ENCODE measurements at regions not wholly inside any gene's neighbourhood (a gene's known extent, or its start where the extent isn't known, plus 50 kb on each side); places are given as distances from the start of the nearest gene placed in this dataset.

DNA sequence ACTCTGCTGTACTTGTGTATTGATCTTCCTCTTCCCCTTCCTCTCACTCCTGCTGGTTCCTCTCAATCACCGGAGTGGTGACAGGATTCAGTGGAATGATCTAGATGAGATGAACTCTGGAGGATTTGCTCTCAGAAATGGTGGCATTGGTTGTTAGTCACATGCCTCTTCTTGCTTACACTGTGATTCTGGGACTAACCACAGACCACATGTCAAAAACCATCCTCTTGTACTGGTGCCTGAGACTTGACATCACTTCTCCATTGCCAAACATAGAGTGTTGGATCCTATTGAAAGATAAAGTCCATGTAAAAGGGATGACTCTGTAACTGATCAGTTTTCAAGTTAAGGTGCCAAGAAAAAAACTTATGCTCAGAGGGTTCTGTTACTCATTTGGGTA is 506.5 kb downstream of the DMAC1 start:
- intact Hi-C loops (cut with DNase I), result no loop called here

DNA sequence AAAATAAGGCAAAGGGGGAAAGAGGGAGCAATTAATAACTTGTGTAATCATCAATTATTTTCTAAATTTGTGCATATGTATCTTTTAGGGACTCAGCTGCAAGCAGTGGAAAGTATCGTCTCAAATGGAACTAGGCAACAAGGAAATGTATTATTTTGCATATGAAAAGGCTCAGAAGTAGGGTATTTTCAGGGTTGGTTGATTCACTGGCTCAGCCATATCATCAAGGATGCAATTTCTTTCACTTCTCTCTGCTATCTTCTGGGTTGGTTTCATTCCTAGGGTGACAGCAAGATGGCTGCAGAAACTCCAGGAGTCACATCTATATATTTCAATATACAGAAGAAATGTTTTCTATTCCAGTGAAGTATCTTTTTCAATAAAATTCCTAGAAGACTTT is 509.8 kb downstream of the DMAC1 start:
- H3K27ac ChIP-seq, result no peak overlapping the region
- H3K4me1 ChIP-seq, result no peaks in the 10 kb centered on the region
- TF ChIP-seq, protein P1, sequence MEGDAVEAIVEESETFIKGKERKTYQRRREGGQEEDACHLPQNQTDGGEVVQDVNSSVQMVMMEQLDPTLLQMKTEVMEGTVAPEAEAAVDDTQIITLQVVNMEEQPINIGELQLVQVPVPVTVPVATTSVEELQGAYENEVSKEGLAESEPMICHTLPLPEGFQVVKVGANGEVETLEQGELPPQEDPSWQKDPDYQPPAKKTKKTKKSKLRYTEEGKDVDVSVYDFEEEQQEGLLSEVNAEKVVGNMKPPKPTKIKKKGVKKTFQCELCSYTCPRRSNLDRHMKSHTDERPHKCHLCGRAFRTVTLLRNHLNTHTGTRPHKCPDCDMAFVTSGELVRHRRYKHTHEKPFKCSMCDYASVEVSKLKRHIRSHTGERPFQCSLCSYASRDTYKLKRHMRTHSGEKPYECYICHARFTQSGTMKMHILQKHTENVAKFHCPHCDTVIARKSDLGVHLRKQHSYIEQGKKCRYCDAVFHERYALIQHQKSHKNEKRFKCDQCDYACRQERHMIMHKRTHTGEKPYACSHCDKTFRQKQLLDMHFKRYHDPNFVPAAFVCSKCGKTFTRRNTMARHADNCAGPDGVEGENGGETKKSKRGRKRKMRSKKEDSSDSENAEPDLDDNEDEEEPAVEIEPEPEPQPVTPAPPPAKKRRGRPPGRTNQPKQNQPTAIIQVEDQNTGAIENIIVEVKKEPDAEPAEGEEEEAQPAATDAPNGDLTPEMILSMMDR (IDR thresholded peaks at IDR 0.05), result no peak
- H3K27me3 ChIP-seq, result no peaks in the 10 kb centered on the region
- intact Hi-C loops (cut with DNase I), result no loop called here
- no peaks in the 10 kb centered on the region for H3K9me3 ChIP-seq
- H3K36me3 ChIP-seq, result no peaks in the 10 kb centered on the region
- no peak for DNase-seq (ENCODE audit: low spot score in 2 of 2)
- H3K4me3 ChIP-seq, result no peak overlapping the region

More for the DNA sequence above, 506.5 kb downstream of the DMAC1 start:
- Histone ChIP-seq H3K4me3 (no peak overlapping the region), H3K9me3 (no peaks in the 10 kb centered on the region), H3K36me3 (no peaks in the 10 kb centered on the region), H3K27me3 (no peaks in the 10 kb centered on the region), H3K4me1 (no peaks in the 10 kb centered on the region), H3K27ac (no peak overlapping the region)
- TF ChIP-seq, protein P1 (IDR thresholded peaks at IDR 0.05), result no peak
- DNase-seq (ENCODE audit: low spot score in 2 of 2), result no peak

DNA sequence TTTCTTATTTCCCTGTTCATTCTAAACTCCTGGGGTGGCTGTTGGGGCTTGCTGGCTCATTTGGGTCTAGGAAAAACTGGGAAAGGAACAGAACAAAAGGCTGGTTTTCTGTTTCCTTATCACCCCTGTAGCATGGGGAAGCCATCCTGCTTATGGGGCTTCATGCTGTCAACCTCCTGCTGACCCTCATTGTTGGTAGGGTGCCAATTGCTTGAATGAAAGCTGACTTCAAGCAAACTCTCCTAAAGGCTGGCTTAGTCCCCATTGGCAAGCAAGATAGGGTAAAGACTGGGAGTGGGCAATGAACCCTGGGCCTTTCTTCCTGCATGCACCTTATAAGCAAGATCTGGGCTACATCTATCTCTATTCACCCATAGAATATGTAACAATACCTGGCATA is 511.6 kb downstream of the DMAC1 start:
- TF ChIP-seq, protein P1 (IDR thresholded peaks at IDR 0.05), result no peak
- Histone ChIP-seq H3K4me1 (no peaks in the 10 kb centered on the region), H3K27ac (no peak overlapping the region), H3K27me3 (no peaks in the 10 kb centered on the region), H3K9me3 (no peaks in the 10 kb centered on the region), H3K36me3 (no peaks in the 10 kb centered on the region), H3K4me3 (no peak overlapping the region)
- intact Hi-C loops (cut with DNase I), result no loop called here
- no peak for DNase-seq (ENCODE audit: low spot score in 2 of 2)

DNA sequence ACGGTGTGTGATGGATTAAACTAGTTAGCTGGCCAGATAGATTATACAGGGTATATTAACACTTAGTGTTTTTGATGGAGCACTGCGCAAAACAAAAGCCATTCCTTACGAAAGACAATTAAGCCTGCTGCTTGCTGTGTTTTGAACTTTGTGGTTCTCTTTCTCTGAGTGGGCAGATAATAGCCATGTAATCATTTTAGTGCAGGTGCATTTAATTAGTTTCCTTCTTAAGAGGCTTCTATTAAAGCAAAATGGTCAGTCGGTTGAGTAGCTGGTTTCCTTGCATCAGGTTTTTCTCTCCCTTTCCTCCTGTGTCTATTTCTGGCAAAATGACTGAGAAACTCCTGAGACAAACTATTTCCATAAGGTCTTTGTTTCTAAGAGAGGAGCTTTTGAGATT is 512.5 kb downstream of the DMAC1 start:
- H3K4me3 ChIP-seq, result no peak overlapping the region
- DNase-seq (ENCODE audit: low spot score in 2 of 2), result no peak
- TF ChIP-seq, protein P1 (IDR thresholded peaks at IDR 0.05), result no peak
- H3K4me1 ChIP-seq, result no peaks in the 10 kb centered on the region
- H3K27me3 ChIP-seq, result no peaks in the 10 kb centered on the region
- no peak overlapping the region for H3K27ac ChIP-seq
- H3K36me3 ChIP-seq, result no peaks in the 10 kb centered on the region
- intact Hi-C loops (cut with DNase I), result no loop called here
- H3K9me3 ChIP-seq, result peaks cover 0 to 3% of the 10 kb centered on the region in 2 donors

DNA sequence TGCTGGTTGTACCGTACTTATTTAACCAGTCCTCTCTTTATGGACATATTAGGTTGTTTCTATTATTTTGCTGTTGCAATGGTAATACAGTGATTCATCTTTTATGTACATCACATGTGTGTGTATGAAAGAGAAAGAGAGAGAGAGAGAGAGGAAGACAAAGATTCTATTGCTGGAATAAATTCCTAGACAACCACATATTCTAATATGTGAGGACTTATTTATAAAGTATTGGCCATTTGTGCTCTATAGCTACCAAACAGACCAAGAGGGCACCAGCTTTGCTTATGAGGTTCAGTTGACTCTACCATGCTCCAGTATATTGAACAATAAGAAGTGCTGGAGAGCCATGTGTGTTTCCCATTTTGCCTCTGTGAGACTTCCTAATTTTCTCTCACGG is 513.5 kb downstream of the DMAC1 start:
- TF ChIP-seq, protein P1 (IDR thresholded peaks at IDR 0.05), result no peak
- Histone ChIP-seq H3K36me3 (no peaks in the 10 kb centered on the region), H3K9me3 (peaks cover 0 to 3% of the 10 kb centered on the region in 2 donors), H3K27me3 (no peaks in the 10 kb centered on the region), H3K4me3 (no peak overlapping the region), H3K27ac (no peak overlapping the region), H3K4me1 (no peaks in the 10 kb centered on the region)
- intact Hi-C loops (cut with DNase I), result no loop called here
- DNase-seq (ENCODE audit: low spot score in 2 of 2), result no peak

DNA sequence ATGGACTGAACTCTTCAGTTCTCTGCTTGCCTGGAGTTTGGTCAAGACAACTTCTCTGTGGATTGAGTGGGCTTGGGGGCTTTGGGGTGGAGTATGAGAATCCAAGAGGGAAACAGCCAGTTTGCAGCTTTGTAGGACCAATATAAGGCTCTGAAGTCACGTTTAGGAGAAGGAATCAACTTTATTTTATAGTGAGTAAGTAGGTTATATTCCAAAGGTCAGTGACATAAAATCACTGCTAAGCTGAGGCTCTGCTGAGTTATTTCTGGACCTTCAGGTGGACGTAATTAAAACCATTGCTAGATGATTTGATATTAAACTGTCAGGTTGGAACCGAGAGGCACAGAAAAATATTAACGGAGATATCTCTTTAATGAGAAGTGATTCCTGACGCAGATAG is 514.4 kb downstream of the DMAC1 start:
- intact Hi-C loops (cut with DNase I), result no loop called here
- no peaks in the 10 kb centered on the region for H3K4me1 ChIP-seq
- no peak overlapping the region for H3K4me3 ChIP-seq
- TF ChIP-seq, protein P1 (IDR thresholded peaks at IDR 0.05), result no peak
- no peak overlapping the region for H3K27ac ChIP-seq
- H3K27me3 ChIP-seq, result no peaks in the 10 kb centered on the region
- peaks cover 0 to 3% of the 10 kb centered on the region in 2 donors for H3K9me3 ChIP-seq
- H3K36me3 ChIP-seq, result no peaks in the 10 kb centered on the region
- DNase-seq (ENCODE audit: low spot score in 2 of 2), result no peak
